Stimulated activated naive CD8-positive, alpha-beta T cell treated with anti-CD3 and anti-CD28 coated beads, Interleukin-15, Interleukin-2, amounts not matched to agents 100 ng/mL and 50 ng/mL, for 24 hours (primary cell): ENCODE measurements at regions not wholly inside any gene's neighbourhood (a gene's known extent, or its start where the extent isn't known, plus 50 kb on each side); places are given as distances from the start of the nearest gene placed in this dataset.
"Not testable (repeated sequence)": the region's sequence is repeated elsewhere in the genome, so short reads cannot be mapped to it uniquely, and the experiment has no call there.

Experiments
- H3K27ac Mint-ChIP-seq: one replicate; pipeline ENCODE4 v1.8.0; 2021; ENCODE audit warnings: mild to moderate bottlenecking, mixed read lengths
- H3K27me3 Mint-ChIP-seq: one replicate; pipeline ENCODE4 v1.8.0; 2021; ENCODE audit warnings: mixed read lengths
- H3K36me3 Mint-ChIP-seq: one replicate; pipeline ENCODE4 v1.8.0; 2021; ENCODE audit warnings: low read depth, mixed read lengths
- H3K4me1 Mint-ChIP-seq: one replicate; pipeline ENCODE4 v1.8.0; 2021; ENCODE audit warnings: low read depth, mixed read lengths
- H3K4me3 Mint-ChIP-seq: one replicate; pipeline ENCODE4 v1.8.0; 2021; ENCODE audit warnings: mild to moderate bottlenecking, mixed read lengths
- H3K9me3 Mint-ChIP-seq: one replicate; pipeline ENCODE4 v1.8.0; 2021; ENCODE audit warnings: mixed read lengths

DNA sequence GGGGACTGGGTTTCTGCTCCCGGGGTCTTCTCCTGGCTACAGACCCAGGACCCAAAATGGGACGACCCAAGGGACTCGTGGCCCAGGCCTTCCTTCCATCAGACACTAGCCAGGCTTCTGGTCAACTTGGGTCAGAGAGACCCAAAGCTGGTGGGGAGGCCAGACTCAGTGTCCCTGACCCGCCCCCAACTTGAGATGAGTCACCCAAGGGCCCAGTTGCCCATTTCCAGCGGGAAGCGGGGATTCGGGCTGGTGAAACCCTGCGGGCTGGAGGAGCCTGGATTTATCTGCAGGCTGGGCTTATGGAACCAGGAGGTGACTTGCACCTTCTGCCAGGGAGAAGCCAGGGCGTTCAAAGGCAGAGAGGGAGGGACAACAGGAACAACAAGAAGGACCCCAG, 81.5 kb downstream of the RFLNA start:
- Mint-ChIP-seq H3K27ac (no peak overlapping the region), H3K36me3 (peaks cover 20% of the 10 kb centered on the region)

DNA sequence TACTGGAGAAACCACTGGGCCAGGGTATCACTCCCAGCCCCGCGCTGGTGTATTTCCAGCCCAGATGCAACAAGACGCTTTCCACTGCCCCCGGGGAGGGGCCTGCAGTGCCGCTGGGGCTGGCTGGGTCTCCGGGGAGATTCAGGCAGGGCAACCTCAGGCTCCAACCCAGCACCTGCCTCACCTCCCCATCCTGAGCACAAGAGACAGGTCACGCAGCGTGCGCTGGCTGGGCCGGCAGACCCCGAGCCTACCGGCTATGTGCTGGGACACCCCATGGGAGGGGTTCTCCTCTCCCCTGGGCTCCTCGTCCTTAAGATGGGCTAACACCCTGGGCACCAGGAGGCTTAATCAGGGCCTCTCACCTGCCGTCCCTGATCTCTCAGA, 80.9 kb downstream of the RFLNA start:
- H3K27ac Mint-ChIP-seq = no peak overlapping the region
- no peaks in the 10 kb centered on the region for H3K4me1 Mint-ChIP-seq
- H3K27me3 Mint-ChIP-seq = no peaks in the 10 kb centered on the region
- no peaks in the 10 kb centered on the region for H3K9me3 Mint-ChIP-seq
- peaks cover 15% of the 10 kb centered on the region for H3K36me3 Mint-ChIP-seq
- no peak overlapping the region for H3K4me3 Mint-ChIP-seq

More for the DNA sequence above, 81.5 kb downstream of the RFLNA start:
- Mint-ChIP-seq H3K4me3 (no peak overlapping the region), H3K9me3 (no peaks in the 10 kb centered on the region), H3K4me1 (no peaks in the 10 kb centered on the region), H3K27me3 (no peaks in the 10 kb centered on the region)

DNA sequence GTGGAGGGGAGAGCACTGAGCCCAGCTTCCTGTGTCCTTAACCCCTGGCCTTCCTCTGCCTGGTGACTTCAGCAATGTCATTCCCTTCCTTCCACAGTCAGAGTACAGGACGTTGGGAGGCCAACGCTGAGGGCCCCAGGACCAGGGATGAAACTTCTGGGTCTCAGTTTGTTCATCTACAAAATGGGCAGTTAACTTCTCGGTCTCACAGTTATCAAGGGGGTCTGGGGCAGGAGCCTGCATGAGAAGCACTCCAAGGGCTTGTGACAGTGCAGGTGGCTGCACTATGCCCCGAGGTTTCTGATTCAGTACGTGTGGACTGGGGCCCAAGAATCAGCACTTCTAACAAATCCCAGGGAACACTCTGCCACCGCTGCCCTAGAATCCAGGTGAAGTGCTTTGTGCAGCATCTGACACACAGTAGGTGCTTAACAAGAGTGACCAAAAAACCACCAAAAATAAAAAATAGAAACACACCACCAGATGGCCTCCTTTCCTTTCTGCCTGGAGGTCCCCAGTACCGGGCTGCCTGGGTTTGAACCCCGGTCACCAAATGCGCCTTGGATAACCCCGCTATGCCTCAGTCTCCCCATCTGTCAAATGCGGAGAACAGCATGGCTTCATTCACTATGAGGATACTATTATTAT, 80.4 kb downstream of the RFLNA start:
- Mint-ChIP-seq H3K9me3 (no peaks in the 10 kb centered on the region), H3K27ac (no peak overlapping the region), H3K27me3 (no peaks in the 10 kb centered on the region), H3K4me1 (no peaks in the 10 kb centered on the region), H3K4me3 (no peak overlapping the region), H3K36me3 (peaks cover 15% of the 10 kb centered on the region)

DNA sequence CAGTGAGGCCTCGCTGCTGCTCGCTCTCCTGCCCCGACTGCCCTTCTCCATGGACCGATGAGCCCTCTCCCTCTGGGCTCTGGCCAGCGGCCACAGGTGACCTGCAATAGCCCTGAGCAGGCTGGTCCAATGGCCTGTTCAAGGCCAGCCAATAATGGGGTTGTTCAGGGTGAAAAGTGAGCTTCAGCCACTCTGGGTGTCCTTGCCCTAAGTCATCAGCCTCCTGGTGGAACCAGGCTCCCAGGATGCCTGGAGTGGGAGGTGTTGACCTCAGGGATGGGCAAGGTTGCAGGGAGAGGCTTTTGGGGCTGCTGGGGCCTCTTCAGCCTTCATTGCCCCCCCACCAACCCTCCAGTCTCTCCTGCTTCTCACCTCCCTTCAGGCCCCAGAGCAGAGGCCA, 79.7 kb downstream of the RFLNA start:
- no peaks in the 10 kb centered on the region for H3K4me1 Mint-ChIP-seq

DNA sequence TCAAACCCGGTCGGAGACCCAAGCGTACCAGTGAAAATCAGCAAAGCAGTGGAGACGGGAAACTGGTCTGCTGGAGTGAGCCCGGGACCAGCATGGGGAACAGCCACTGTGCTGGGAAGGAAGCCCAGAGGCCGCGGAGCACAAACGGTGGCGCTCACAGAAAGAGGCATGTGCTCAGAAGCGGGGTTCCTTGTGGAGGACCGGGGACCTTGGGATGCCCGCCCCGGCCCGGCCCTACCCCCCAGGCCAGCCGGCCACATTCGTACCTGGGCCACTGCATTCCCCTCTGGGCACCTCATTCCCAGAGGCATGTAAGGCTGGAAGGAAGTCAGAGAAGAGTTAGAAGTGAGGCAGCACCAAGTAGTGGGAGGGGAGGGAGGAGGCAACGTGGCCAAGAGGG, 79.3 kb downstream of the RFLNA start:
- Mint-ChIP-seq H3K36me3 (peaks cover 11% of the 10 kb centered on the region), H3K9me3 (no peaks in the 10 kb centered on the region), H3K4me1 (no peaks in the 10 kb centered on the region), H3K27me3 (no peaks in the 10 kb centered on the region), H3K4me3 (no peak overlapping the region), H3K27ac (no peak overlapping the region)

More for the DNA sequence above, 79.7 kb downstream of the RFLNA start:
- Mint-ChIP-seq H3K36me3 (peaks cover 13% of the 10 kb centered on the region), H3K4me3 (no peak overlapping the region), H3K27me3 (no peaks in the 10 kb centered on the region), H3K27ac (no peak overlapping the region), H3K9me3 (no peaks in the 10 kb centered on the region)

DNA sequence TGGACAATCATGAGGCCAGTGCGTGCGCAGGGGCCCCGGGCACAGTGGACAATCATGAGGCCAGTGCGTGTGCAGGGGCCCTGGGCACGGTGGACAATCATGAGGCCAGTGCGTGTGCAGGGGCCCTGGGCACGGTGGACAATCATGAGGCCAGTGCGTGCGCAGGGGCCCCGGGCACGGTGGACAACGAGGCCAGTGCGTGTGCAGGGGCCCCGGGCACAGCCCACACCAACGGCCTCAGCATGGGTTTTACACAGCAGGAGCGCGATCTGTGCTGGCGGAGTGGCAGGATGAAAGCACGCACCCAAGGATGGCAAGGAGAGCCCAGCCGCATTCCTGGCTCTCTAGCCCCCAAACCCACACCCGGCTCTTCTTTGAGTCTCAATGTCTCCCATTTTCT, 78.8 kb downstream of the RFLNA start:
- not testable (repeated sequence) for H3K27me3 Mint-ChIP-seq, H3K9me3 Mint-ChIP-seq, H3K27ac Mint-ChIP-seq, H3K4me3 Mint-ChIP-seq, H3K4me1 Mint-ChIP-seq
- H3K36me3 Mint-ChIP-seq = peaks cover 11% of the 10 kb centered on the region

DNA sequence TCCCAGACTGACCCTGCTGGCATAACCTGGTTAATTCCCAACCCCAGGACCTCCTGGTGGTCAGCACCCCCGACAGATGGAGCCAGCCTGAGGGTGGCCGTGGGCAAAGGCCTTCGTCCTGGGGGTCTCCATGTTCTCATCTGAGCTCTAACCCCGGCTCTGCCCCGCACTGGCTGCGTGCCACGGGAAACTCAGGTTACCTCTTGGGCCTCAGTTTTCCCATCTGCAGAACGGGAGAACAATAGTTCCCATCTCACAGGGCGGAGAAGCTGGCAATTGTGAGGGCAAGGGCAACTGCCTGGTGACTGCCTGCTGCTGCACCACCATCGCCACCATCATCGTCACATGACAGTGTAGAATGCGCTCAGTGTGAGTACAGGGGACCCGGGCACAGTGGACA, 77.9 kb downstream of the RFLNA start:
- Mint-ChIP-seq H3K27me3 (no peaks in the 10 kb centered on the region), H3K27ac (no peak overlapping the region), H3K9me3 (no peaks in the 10 kb centered on the region), H3K4me3 (no peak overlapping the region), H3K36me3 (peaks cover 8% of the 10 kb centered on the region), H3K4me1 (no peaks in the 10 kb centered on the region)

DNA sequence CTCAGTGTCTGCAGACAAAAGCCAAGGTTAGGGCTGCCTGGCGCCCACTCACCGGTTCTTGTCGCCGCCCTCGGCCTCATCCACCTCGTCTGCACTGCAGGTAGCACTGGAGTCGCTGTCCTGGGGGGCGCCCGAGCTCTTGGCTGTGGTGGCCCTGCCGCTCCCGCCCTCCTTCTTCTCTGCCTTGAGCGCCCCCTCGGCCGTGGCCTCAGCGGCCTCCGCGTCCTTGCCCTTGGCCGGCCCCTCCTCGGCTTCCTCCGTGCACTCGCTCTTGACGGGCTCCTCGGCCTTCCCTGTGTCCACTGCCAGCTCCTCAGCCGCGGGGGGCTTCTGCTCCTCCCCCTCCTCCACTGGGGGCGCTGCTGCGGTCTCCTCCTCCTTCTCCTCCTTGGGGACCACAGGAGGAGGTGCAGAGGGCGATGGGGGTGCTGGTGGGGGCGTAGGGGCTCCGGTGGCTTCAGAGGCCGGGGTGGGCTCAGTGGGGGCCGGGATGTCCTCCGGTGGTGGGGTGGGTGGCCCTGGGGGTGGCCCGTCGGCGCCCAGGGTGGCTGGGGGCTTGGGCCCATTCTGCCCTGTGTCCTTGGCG, 77.2 kb downstream of the RFLNA start:
- Mint-ChIP-seq H3K27me3 (no peaks in the 10 kb centered on the region), H3K4me1 (no peaks in the 10 kb centered on the region), H3K36me3 (peaks cover 4% of the 10 kb centered on the region), H3K9me3 (no peaks in the 10 kb centered on the region), H3K27ac (no peak overlapping the region), H3K4me3 (no peak overlapping the region)

DNA sequence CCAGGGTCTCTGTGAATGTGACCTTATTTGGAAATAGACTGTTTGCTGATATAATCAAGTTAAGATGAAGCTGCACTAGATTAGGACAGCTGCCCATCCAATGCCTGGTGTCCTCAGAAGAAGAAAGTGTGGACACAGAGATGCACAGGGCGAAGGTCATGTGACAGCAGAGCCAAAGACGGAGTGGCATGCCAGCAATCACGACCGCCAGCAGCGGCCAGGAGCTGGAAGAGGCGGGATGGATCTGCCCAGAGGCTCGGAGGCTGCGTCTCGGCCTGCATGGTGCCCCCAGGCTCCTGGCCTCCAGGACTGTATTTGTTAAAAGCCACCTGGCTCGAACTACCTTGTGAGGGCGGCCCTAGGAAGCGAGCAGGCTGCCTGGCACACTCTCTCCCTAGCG, 76.5 kb downstream of the RFLNA start:
- H3K36me3 Mint-ChIP-seq = peaks cover 3% of the 10 kb centered on the region
- no peak overlapping the region for H3K27ac Mint-ChIP-seq
- no peaks in the 10 kb centered on the region for H3K4me1 Mint-ChIP-seq
- no peaks in the 10 kb centered on the region for H3K27me3 Mint-ChIP-seq
- H3K9me3 Mint-ChIP-seq = no peaks in the 10 kb centered on the region
- H3K4me3 Mint-ChIP-seq = no peak overlapping the region

DNA sequence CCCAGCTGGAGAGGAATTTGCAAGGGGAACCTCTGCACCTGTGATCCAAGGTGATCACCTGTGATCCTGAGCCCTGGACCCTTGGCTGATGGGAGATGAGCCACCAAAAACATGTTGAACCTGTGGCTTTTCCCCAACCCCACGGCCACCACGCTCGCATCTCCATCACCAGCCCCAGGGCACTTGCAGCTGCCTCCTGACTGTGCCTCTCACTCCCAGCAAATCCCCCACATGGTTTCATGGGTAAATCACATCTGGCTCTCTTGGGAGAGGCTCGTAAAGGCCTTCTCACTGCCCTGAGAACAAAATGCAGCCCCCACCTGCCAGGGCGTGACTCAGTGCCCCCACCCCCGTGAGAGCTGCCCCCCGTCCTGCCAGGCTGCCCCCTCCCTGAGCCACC, 76.0 kb downstream of the RFLNA start:
- Mint-ChIP-seq H3K27me3 (no peaks in the 10 kb centered on the region), H3K36me3 (peaks cover 3% of the 10 kb centered on the region), H3K4me1 (no peaks in the 10 kb centered on the region), H3K4me3 (no peak overlapping the region), H3K9me3 (no peaks in the 10 kb centered on the region), H3K27ac (no peak overlapping the region)

DNA sequence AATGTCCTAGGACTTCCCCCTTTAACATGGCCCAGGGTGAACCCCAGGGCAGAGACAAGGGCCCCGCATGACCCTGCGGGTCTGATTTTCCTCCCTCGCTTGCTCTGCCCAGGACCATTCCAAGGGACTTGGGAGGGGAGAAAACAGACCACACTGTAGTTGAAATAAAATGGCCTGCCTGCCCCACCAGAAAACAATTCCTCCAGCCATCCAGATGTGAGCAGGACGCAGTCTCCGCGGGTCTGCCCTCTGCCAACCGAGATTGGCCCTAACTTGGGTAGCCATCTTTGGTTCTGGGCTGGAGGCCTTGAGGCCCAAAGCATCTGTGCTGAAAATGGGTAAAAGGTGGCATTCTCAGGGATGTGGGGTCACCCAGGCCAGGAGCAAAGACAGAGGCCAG, 75.5 kb downstream of the RFLNA start:
- Mint-ChIP-seq H3K4me3 (no peak overlapping the region), H3K9me3 (no peaks in the 10 kb centered on the region), H3K36me3 (peaks cover 3% of the 10 kb centered on the region), H3K27me3 (no peaks in the 10 kb centered on the region), H3K27ac (no peak overlapping the region), H3K4me1 (no peaks in the 10 kb centered on the region)

DNA sequence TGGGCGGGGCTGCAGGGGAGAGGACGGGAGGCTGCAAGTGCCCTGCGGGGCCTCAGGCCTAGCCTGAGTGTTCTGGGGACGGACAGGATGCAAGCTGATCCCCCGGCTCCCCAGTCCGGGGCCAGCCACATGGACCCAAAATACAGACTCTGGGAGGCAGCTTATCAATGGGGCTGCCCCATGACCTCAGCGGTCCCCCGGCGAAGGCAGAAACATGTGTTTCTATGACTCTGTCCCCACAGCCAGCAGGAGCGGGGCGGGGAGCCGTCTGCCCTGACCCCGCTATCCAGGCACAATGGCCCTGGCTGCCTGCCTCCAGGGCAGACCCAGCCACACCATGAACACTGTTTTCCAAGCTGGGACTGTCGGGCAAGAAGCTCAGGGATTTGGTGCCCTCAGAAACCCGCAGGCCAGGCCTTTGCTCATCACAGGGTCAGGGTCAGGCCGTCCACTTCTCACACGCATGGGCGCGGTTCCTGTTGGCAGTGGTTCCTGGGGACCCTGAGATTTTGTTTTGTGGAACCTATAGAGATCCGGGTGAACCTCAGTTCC, 75.0 kb downstream of the RFLNA start:
- no peaks in the 10 kb centered on the region for H3K4me1 Mint-ChIP-seq
- no peak overlapping the region for H3K27ac Mint-ChIP-seq
- H3K27me3 Mint-ChIP-seq = no peaks in the 10 kb centered on the region
- H3K4me3 Mint-ChIP-seq = no peak overlapping the region
- no peaks in the 10 kb centered on the region for H3K9me3 Mint-ChIP-seq
- H3K36me3 Mint-ChIP-seq = peaks cover 2% of the 10 kb centered on the region

DNA sequence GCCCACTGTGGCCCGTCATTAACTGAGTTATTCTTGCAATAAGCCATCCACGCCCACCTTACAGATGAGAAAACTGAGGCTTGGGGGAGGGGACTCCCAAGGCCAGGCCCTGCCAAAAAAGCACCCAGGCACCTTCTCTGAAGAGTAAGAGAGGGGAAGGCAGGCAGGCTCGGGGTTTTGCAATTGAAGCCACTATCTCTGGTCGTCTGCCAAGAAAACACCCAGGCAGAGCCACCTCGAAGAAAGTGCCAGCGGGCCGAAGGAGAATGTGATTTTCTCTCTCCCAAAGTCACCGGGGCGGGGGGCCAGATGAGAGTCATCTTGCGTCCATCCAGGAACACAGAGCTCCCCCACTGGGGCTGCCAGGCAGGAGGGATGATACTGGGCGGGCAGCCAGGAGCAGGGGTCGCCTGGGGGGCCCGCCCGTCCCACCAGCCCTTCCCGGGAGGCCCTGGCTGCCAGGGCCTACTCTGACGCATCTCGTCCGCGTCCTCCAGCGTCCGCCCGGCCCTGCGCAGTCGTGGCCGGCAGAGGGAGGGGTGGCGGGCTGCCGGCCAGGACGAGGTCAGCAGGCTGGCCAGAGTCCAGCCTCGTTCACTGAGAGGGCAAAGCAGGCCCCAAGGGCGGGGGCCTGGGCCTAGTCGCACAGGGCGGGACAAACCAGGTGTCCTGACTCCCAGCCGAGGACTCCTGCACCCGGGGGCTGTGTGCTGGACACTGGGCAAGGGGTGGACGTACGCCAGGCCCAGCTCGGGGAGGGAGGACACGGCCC, 74.3 kb downstream of the RFLNA start:
- no peaks in the 10 kb centered on the region for H3K4me1 Mint-ChIP-seq
- no peak overlapping the region for H3K27ac Mint-ChIP-seq
- no peak overlapping the region for H3K4me3 Mint-ChIP-seq
- H3K9me3 Mint-ChIP-seq = no peaks in the 10 kb centered on the region
- H3K36me3 Mint-ChIP-seq = no peaks in the 10 kb centered on the region
- no peaks in the 10 kb centered on the region for H3K27me3 Mint-ChIP-seq

DNA sequence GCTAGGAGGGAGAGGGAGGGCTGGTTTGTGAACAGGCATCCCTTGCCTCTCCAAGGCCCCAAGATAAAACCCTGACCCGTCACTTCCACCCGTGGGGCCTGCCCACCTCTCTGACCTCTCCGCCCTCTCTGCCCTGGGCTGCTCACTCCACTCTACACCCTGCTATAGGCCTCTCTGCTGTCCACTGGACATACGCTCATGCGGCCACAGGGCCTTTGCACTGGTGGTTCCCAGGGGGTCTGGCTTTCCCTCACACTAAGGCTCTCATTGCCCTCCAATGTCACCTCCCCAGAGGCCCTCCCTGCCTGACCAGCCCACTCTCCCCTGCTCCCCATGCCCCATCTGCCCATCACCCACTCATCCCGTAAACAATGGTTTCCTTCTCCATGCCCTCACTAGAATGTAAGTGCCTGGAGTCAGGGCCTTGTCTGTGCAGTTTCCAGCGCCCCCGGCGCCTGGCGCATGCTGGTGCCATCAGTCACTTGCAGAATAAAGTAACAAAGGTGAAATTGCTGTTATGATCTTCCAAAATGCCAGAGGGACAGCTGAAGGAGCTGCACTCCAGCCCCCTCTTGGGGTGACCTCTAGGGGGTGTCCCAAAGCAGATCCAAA, 73.6 kb downstream of the RFLNA start:
- Mint-ChIP-seq H3K36me3 (no peaks in the 10 kb centered on the region), H3K27ac (peak overlapping the region; percentile 11), H3K4me1 (no peaks in the 10 kb centered on the region), H3K4me3 (no peak overlapping the region), H3K9me3 (no peaks in the 10 kb centered on the region), H3K27me3 (no peaks in the 10 kb centered on the region)
